ENCODE measurements at regions not wholly inside any gene's neighbourhood (a gene's known extent, or its start where the extent isn't known, plus 50 kb on each side); places are given as distances from the start of the nearest gene placed in this dataset.

DNA sequence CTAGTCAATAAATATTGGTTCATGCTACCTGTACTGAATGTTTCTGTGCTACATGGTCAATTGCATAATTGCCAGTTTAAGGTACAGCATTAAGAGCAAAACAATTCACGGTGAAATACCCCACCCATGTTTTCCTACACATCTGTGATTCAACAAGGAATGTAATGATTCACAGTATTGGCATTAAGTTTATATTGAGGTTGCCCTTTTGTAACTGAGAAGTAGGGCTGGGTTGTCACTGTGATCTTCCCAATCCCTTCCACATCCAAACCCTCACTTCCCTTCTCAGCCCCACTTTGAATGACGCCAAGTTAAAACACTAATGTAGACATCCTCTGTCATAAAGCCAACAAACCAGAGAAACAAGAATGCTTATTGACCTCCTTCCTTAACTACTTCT lies 112.0 kb upstream of the TJP1 start:
- TF ChIP-seq, protein P1, sequence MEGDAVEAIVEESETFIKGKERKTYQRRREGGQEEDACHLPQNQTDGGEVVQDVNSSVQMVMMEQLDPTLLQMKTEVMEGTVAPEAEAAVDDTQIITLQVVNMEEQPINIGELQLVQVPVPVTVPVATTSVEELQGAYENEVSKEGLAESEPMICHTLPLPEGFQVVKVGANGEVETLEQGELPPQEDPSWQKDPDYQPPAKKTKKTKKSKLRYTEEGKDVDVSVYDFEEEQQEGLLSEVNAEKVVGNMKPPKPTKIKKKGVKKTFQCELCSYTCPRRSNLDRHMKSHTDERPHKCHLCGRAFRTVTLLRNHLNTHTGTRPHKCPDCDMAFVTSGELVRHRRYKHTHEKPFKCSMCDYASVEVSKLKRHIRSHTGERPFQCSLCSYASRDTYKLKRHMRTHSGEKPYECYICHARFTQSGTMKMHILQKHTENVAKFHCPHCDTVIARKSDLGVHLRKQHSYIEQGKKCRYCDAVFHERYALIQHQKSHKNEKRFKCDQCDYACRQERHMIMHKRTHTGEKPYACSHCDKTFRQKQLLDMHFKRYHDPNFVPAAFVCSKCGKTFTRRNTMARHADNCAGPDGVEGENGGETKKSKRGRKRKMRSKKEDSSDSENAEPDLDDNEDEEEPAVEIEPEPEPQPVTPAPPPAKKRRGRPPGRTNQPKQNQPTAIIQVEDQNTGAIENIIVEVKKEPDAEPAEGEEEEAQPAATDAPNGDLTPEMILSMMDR (IDR thresholded peaks at IDR 0.05) = no peak
- no peak for TF ChIP-seq POLR2A (IDR thresholded peaks at IDR 0.05)
